ENCODE measurements at regions not wholly inside any gene's neighbourhood (a gene's known extent, or its start where the extent isn't known, plus 50 kb on each side); places are given as distances from the start of the nearest gene placed in this dataset.
"Not testable (repeated sequence)": the region's sequence is repeated elsewhere in the genome, so short reads cannot be mapped to it uniquely, and the experiment has no call there.

GRCh38 chr1:220475608-220476007 lies 52.3 kb upstream of the MARK1 start:
- not testable (repeated sequence) for ATAC-seq

- not testable (repeated sequence) for ATAC-seq
These were observed 52.8 kb upstream of the MARK1 start for GRCh38 chr1:220475141-220475540.

GRCh38 chr1:220473440-220473839 lies 54.5 kb upstream of the MARK1 start:
- TF ChIP-seq TOX (CRISPR knock-in tag; IDR thresholded peaks at IDR 0.05; ENCODE audit: borderline replicate concordance) (no peak), ZFP30 (CRISPR knock-in tag; IDR thresholded peaks at IDR 0.05) (no peak), ZNF70 (CRISPR knock-in tag; IDR thresholded peaks at IDR 0.05) (no peak), PPARA (CRISPR knock-in tag; IDR thresholded peaks at IDR 0.05; ENCODE audit: borderline replicate concordance) (no peak)
- no peak for ATAC-seq

GRCh38 chr1:220462752-220463151 lies 65.2 kb upstream of the MARK1 start:
- no peak for TF ChIP-seq CSRNP3 (CRISPR knock-in tag; IDR thresholded peaks at IDR 0.05)
- peak; percentile 69; the same call in 2 of the 3 replicates for ATAC-seq

- no peak for ATAC-seq
- TF ChIP-seq CSDC2 (CRISPR knock-in tag; IDR thresholded peaks at IDR 0.05) (no peak), RARB (CRISPR knock-in tag; IDR thresholded peaks at IDR 0.05) (no peak), ZNF70 (CRISPR knock-in tag; IDR thresholded peaks at IDR 0.05) (no peak), ZC3H10 (CRISPR knock-in tag; IDR thresholded peaks at IDR 0.05) (no peak), GLIS3 (CRISPR knock-in tag; IDR thresholded peaks at IDR 0.05) (no peak), BACH2 (CRISPR knock-in tag; IDR thresholded peaks at IDR 0.05; ENCODE audit: borderline replicate concordance) (no peak), ISL1 (CRISPR knock-in tag; IDR thresholded peaks at IDR 0.05) (0 out of 2 replicates have a peak, but pooled peaks have one; percentile 32)
These were observed 69.0 kb upstream of the MARK1 start for GRCh38 chr1:220458936-220459335.

- no peak for ATAC-seq
These were observed 69.9 kb upstream of the MARK1 start for GRCh38 chr1:220457957-220458609.

GRCh38 chr1:220455559-220455958 lies 72.4 kb upstream of the MARK1 start:
- no peak for ATAC-seq
- TF ChIP-seq ESRRG (CRISPR knock-in tag; IDR thresholded peaks at IDR 0.05) (no peak), CSRNP3 (CRISPR knock-in tag; IDR thresholded peaks at IDR 0.05) (no peak), POU6F1 (CRISPR knock-in tag; IDR thresholded peaks at IDR 0.05; ENCODE audit: borderline replicate concordance, low read depth) (no peak), ZFP30 (CRISPR knock-in tag; IDR thresholded peaks at IDR 0.05) (no peak), PATZ1 (CRISPR knock-in tag; IDR thresholded peaks at IDR 0.05; ENCODE audit: borderline replicate concordance) (no peak), CSDC2 (CRISPR knock-in tag; IDR thresholded peaks at IDR 0.05) (no peak), ZNF565 (CRISPR knock-in tag; conservative IDR thresholded peaks at IDR 0.05; ENCODE audit: low read depth) (no peak), TCF4 (CRISPR knock-in tag; IDR thresholded peaks at IDR 0.05; ENCODE audit: borderline replicate concordance) (no peak), RARB (CRISPR knock-in tag; IDR thresholded peaks at IDR 0.05) (no peak), OSR1 (CRISPR knock-in tag; IDR thresholded peaks at IDR 0.05) (no peak), SNAI2 (CRISPR knock-in tag; IDR thresholded peaks at IDR 0.05) (no peak), TSHZ2 (CRISPR knock-in tag; IDR thresholded peaks at IDR 0.05) (no peak), CREB5 (CRISPR knock-in tag; IDR thresholded peaks at IDR 0.05; ENCODE audit: low read depth) (no peak), ISL1 (CRISPR knock-in tag; IDR thresholded peaks at IDR 0.05) (no peak)

More at GRCh38 chr1:220457957-220458609, 69.9 kb upstream of the MARK1 start:
- TF ChIP-seq OSR1 (CRISPR knock-in tag; IDR thresholded peaks at IDR 0.05) (no peak), BACH2 (CRISPR knock-in tag; IDR thresholded peaks at IDR 0.05; ENCODE audit: borderline replicate concordance) (no peak), CSDC2 (CRISPR knock-in tag; IDR thresholded peaks at IDR 0.05) (no peak), PPARA (CRISPR knock-in tag; IDR thresholded peaks at IDR 0.05; ENCODE audit: borderline replicate concordance) (no peak)
